NB4 (cell line): ENCODE measurements at regions not wholly inside any gene's neighbourhood (a gene's known extent, or its start where the extent isn't known, plus 50 kb on each side); places are given as distances from the start of the nearest gene placed in this dataset.

Experiments used
- DNase-seq: peaks from one replicate; pipeline ENCODE4 v3.0.0; 2010; ENCODE audit warnings: low read depth
- H3K4me3 ChIP-seq: one replicate; pipeline ENCODE4 v1.5.1; 2011; ENCODE audit warnings: mild to moderate bottlenecking, low read depth, low read length, moderate library complexity
- CTCF ChIP-seq: IDR thresholded peaks from one replicate; pipeline ENCODE4 v1.5.1; 2012; ENCODE audit warnings: low read depth, low read length
- MAX ChIP-seq: IDR thresholded peaks from 2 replicates; pipeline ENCODE4 v1.6.1; 2011; ENCODE audit warnings: low read depth, low read length
- MYC ChIP-seq: IDR thresholded peaks from 2 replicates; pipeline ENCODE4 v1.6.1; 2011; ENCODE audit warnings: low read depth, low read length
- POLR2A ChIP-seq: IDR thresholded peaks from 2 replicates; pipeline ENCODE4 v1.6.1; 2011; ENCODE audit warnings: mild to moderate bottlenecking; ENCODE audit not compliant: insufficient read length; ENCODE audit errors: extremely low read depth

DNA sequence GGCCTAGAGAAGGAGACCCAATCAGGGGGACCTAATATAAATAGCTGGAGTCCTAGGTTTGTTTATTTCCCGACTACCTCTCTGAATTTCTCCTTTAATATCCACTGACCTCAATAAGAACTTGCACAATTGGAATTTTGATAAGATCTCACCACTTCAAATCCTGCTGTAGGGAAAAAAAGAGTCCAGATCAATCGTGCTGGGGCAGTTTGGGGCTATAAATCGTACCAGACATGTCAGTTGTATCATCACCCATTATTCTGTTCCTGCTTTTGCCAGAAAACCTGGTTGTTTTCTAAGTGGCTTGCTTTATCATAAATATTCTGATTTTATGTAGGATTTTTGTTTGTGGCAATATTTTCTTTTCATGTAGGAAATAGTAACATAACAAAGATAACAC lies 281.3 kb downstream of the DIPK2A start:
- TF ChIP-seq CTCF (no peak), MYC (no peak), POLR2A (no peak), MAX (no peak)
- DNase-seq, result no peak
- H3K4me3 ChIP-seq, result no peak overlapping the region

- no peak for DNase-seq
- H3K4me3 ChIP-seq, result no peak overlapping the region
- TF ChIP-seq MAX (no peak), POLR2A (no peak), MYC (no peak), CTCF (no peak)
Measured at GRCh38 chr3:144257381-144257780, 285.8 kb downstream of the DIPK2A start.

GRCh38 chr3:144259267-144259666 lies 287.6 kb downstream of the DIPK2A start:
- no peak overlapping the region for H3K4me3 ChIP-seq
- TF ChIP-seq MYC (no peak), POLR2A (no peak), MAX (no peak), CTCF (no peak)
- no peak for DNase-seq

- TF ChIP-seq CTCF (no peak), POLR2A (no peak), MAX (no peak), MYC (no peak)
- no peak for DNase-seq
- no peak overlapping the region for H3K4me3 ChIP-seq
Measured at GRCh38 chr3:144263706-144264105, 292.1 kb downstream of the DIPK2A start.

GRCh38 chr3:144264350-144264749 lies 292.7 kb downstream of the DIPK2A start:
- TF ChIP-seq POLR2A (no peak), MYC (no peak), MAX (no peak), CTCF (no peak)
- H3K4me3 ChIP-seq, result no peak overlapping the region
- DNase-seq, result no peak

DNA sequence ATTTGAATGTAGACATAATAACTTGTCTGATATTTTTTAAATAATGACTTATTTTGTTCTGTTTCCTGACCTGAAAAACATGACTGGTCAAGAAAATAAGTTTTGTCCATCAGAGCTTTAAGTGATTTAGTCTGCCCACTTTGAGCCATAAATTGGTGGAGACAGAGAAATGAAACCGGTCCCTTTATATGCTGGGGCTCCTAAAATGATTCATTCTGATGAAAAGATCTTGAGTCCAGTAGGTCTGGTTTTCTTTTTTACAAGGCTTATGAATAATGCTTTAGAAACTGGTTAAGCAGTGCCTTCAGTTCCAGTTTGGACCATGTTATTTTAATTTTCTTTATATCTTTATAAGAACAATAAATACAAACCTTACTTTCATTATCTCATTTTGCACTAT lies 293.2 kb downstream of the DIPK2A start:
- no peak for TF ChIP-seq CTCF
- TF ChIP-seq MAX, result no peak
- DNase-seq, result no peak
- no peak overlapping the region for H3K4me3 ChIP-seq
